NCI-H2196 (cell line): ENCODE measurements at regions not wholly inside any gene's neighbourhood (a gene's known extent, or its start where the extent isn't known, plus 50 kb on each side); places are given as distances from the start of the nearest gene placed in this dataset.

Experiments used
- DNase-seq: peaks from one replicate; lab custom pipeline; 2025; ENCODE audit not compliant: unreplicated experiment; lab: John Stamatoyannopoulos, UW

- DNase-seq, result no peak
These were observed 999.8 kb downstream of the NR2F1-AS1 start for GRCh38 chr5:92581249-92581648.

GRCh38 chr5:92580814-92581213, 1000.2 kb downstream of the NR2F1-AS1 start:
- DNase-seq, result no peak

- DNase-seq, result no peak
These were observed 1007.0 kb downstream of the NR2F1-AS1 start for GRCh38 chr5:92574023-92574422.

GRCh38 chr5:92568522-92568921, 1012.5 kb downstream of the NR2F1-AS1 start:
- DNase-seq, result no peak

GRCh38 chr5:92567831-92568450, 1013.1 kb downstream of the NR2F1-AS1 start:
- DNase-seq, result no peak

GRCh38 chr5:92566113-92566786, 1014.8 kb downstream of the NR2F1-AS1 start:
- no peak for DNase-seq

GRCh38 chr5:92565673-92566072, 1015.3 kb downstream of the NR2F1-AS1 start:
- no peak for DNase-seq

GRCh38 chr5:92562065-92562464, 1019.0 kb downstream of the NR2F1-AS1 start:
- no peak for DNase-seq

GRCh38 chr5:92561411-92561959, 1019.5 kb downstream of the NR2F1-AS1 start:
- DNase-seq, result no peak

- DNase-seq, result no peak
These were observed 1020.2 kb downstream of the NR2F1-AS1 start for GRCh38 chr5:92560698-92561401.

- no peak for DNase-seq
These were observed 1021.2 kb downstream of the NR2F1-AS1 start for GRCh38 chr5:92559781-92560180.

GRCh38 chr5:92559331-92559730, 1021.7 kb downstream of the NR2F1-AS1 start:
- DNase-seq, result no peak

- no peak for DNase-seq
These were observed 1024.3 kb downstream of the NR2F1-AS1 start for GRCh38 chr5:92556747-92557146.

- DNase-seq, result no peak
These were observed 1026.5 kb downstream of the NR2F1-AS1 start for GRCh38 chr5:92554447-92555085.

GRCh38 chr5:92553326-92553725, 1027.7 kb downstream of the NR2F1-AS1 start:
- DNase-seq, result no peak

- peak; percentile 27 for DNase-seq
These were observed 1028.5 kb downstream of the NR2F1-AS1 start for GRCh38 chr5:92552206-92553160.

- DNase-seq, result no peak
These were observed 1032.7 kb downstream of the NR2F1-AS1 start for GRCh38 chr5:92548346-92548745.

- no peak for DNase-seq
These were observed 1036.4 kb downstream of the NR2F1-AS1 start for GRCh38 chr5:92544596-92544995.

- no peak for DNase-seq
These were observed 1037.0 kb downstream of the NR2F1-AS1 start for GRCh38 chr5:92544036-92544435.

- DNase-seq, result no peak
These were observed 1037.8 kb downstream of the NR2F1-AS1 start for GRCh38 chr5:92543201-92543600.
